ENCODE measurements at regions not wholly inside any gene's neighbourhood (a gene's known extent, or its start where the extent isn't known, plus 50 kb on each side); places are given as distances from the start of the nearest gene placed in this dataset.

DNA sequence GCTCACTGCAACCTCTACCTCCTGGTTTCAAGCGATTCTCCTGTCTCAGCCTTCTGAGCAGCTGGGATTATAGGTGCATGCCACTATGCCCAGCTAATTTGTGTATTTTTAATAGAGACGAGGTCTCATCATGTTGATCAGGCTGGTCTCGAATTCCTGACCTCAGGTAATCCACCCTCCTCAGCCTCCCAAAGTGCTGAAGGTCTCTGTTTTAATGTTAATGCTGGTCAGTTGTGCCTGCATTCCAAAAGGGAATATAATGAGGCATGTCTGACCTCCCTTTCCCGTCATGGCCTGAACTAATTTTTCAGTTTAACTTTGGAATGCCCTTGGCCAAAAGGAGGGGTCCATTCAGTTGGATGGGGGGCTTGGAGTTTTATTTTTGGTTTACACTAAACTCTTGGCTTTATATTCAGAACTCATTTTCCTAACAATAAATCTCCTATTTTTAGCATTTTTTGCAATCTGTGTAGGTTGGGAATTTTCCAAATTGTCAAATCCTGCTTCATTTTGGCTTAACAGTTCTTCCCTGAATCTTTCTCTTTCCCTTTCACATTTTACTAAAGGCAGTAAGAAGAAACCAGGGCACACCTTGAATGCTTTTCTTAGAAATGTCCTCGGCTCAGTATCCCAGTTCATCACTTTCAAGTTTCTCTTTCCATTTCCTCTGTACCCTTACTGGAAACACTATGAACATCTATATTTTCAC is 1175.5 kb downstream of the MAT2B start:
- TF ChIP-seq CTCF (IDR thresholded peaks at IDR 0.05; ENCODE audit: insufficient read depth, low read length, poor library complexity, severe bottlenecking) (no peak), EZH2phosphoT487 (conservative IDR thresholded peaks at IDR 0.05; ENCODE audit: low read length) (no peak)

All from SU-DHL-6 (cell line).